Activated CD4-positive, alpha-beta T cell treated with anti-CD3 and anti-CD28 coated beads, Interleukin-10, Interleukin-2, amounts not matched to agents 100 ng/mL and 50 ng/mL, durations not matched to agents 16 hours and 8 hours (primary cell): ENCODE measurements at regions not wholly inside any gene's neighbourhood (a gene's known extent, or its start where the extent isn't known, plus 50 kb on each side); places are given as distances from the start of the nearest gene placed in this dataset.
"Not testable (repeated sequence)": the region's sequence is repeated elsewhere in the genome, so short reads cannot be mapped to it uniquely, and the experiment has no call there.

Experiments
- DNase-seq: peaks from one replicate; pipeline ENCODE4 v3.0.0-alpha.2; 2020

- not testable (repeated sequence) for DNase-seq
Measured at GRCh38 chr5:99562937-99563627, 634.3 kb upstream of the CHD1 start.

- no peak for DNase-seq
Measured at GRCh38 chr5:99553211-99553810, 624.5 kb upstream of the CHD1 start.

- no peak for DNase-seq
Measured at GRCh38 chr5:99544356-99544755, 615.5 kb upstream of the CHD1 start.

- no peak for DNase-seq
Measured at GRCh38 chr5:99543841-99544240, 615.0 kb upstream of the CHD1 start.

GRCh38 chr5:99534241-99534640, 605.4 kb upstream of the CHD1 start:
- DNase-seq = not testable (repeated sequence)

GRCh38 chr5:99521666-99522065, 592.9 kb upstream of the CHD1 start:
- not testable (repeated sequence) for DNase-seq

GRCh38 chr5:99515864-99516490, 587.2 kb upstream of the CHD1 start:
- DNase-seq = not testable (repeated sequence)

GRCh38 chr5:99510237-99510866, 581.5 kb upstream of the CHD1 start:
- not testable (repeated sequence) for DNase-seq

- DNase-seq = not testable (repeated sequence)
Measured at GRCh38 chr5:99509064-99509463, 580.3 kb upstream of the CHD1 start.

- not testable (repeated sequence) for DNase-seq
Measured at GRCh38 chr5:99495456-99495855, 566.6 kb upstream of the CHD1 start.

GRCh38 chr5:99478450-99478849, 549.6 kb upstream of the CHD1 start:
- not testable (repeated sequence) for DNase-seq

GRCh38 chr5:99473328-99473727, 544.5 kb upstream of the CHD1 start:
- DNase-seq = not testable (repeated sequence)

- DNase-seq = not testable (repeated sequence)
Measured at GRCh38 chr5:99471726-99472125, 542.9 kb upstream of the CHD1 start.

GRCh38 chr5:99471178-99471577, 542.4 kb upstream of the CHD1 start:
- DNase-seq = not testable (repeated sequence)

- not testable (repeated sequence) for DNase-seq
Measured at GRCh38 chr5:99470636-99471035, 541.8 kb upstream of the CHD1 start.

GRCh38 chr5:99460701-99461100, 531.9 kb upstream of the CHD1 start:
- DNase-seq = no peak

- no peak for DNase-seq
Measured at GRCh38 chr5:99453196-99453595, 524.4 kb upstream of the CHD1 start.

GRCh38 chr5:99449786-99450185, 521.0 kb upstream of the CHD1 start:
- DNase-seq = no peak

- no peak for DNase-seq
Measured at GRCh38 chr5:99445805-99446204, 517.0 kb upstream of the CHD1 start.

GRCh38 chr5:99441235-99441634, 512.4 kb upstream of the CHD1 start:
- DNase-seq = no peak

GRCh38 chr5:99438619-99439018, 509.8 kb upstream of the CHD1 start:
- no peak for DNase-seq

- no peak for DNase-seq
Measured at GRCh38 chr5:99437986-99438385, 509.2 kb upstream of the CHD1 start.

GRCh38 chr5:99423396-99423795, 494.6 kb upstream of the CHD1 start:
- not testable (repeated sequence) for DNase-seq

GRCh38 chr5:99418640-99419039, 489.8 kb upstream of the CHD1 start:
- not testable (repeated sequence) for DNase-seq
